OCI-LY7 (cell line): ENCODE measurements at regions not wholly inside any gene's neighbourhood (a gene's known extent, or its start where the extent isn't known, plus 50 kb on each side); places are given as distances from the start of the nearest gene placed in this dataset.

ENCODE experiments used
- BruUV-seq: library from RNA; stranded (reverse); fragments of 400-500 nt; replicated peaks from 2 replicates; lab custom pipeline; 2021; lab: Mats Ljungman, UMichigan
- CTCF ChIA-PET: fragments of 300-600 bp; sonication (Branson Sonifier 250); formaldehyde crosslinking; loops from one replicate; lab custom pipeline; 2022; ENCODE audit warnings: antibody characterized with exemption; ENCODE audit not compliant: unreplicated experiment; lab: Charles Lee
- POLR2A ChIA-PET: fragments of 300-600 bp; sonication (Branson Sonifier 250); formaldehyde crosslinking; loops from one replicate; lab custom pipeline; 2022; ENCODE audit warnings: antibody characterized with exemption; lab: Charles Lee
- DNase-seq: peaks from one replicate; pipeline ENCODE4 v3.0.0-alpha.2; 2015; ENCODE audit warnings: low spot score
- H2AFZ ChIP-seq: fragments of 200-600 bp; sonication (generic), shearing (Covaris generic); 2 replicates; pipeline ENCODE4 v1.6.1; 2014; ENCODE audit warnings: mild to moderate bottlenecking, antibody characterized with exemption, low read length, moderate library complexity
- H3K27ac ChIP-seq: fragments of 200-600 bp; sonication (generic); 2 replicates; pipeline ENCODE4 v1.5.1; 2014; ENCODE audit warnings: mixed run types, low read depth, mild to moderate bottlenecking, moderate library complexity, low read length, inconsistent platforms; ENCODE audit not compliant: poor library complexity, severe bottlenecking
- H3K36me3 ChIP-seq: fragments of 200-600 bp; sonication (generic); 2 replicates; pipeline ENCODE4 v1.6.1; 2014; ENCODE audit warnings: mild to moderate bottlenecking, antibody characterized with exemption, low read length, moderate library complexity, mixed read lengths; ENCODE audit not compliant: insufficient read depth
- H3K4me1 ChIP-seq: fragments of 200-600 bp; sonication (generic); 2 replicates; pipeline ENCODE4 v1.5.1; 2014; ENCODE audit warnings: mild to moderate bottlenecking, low read length; ENCODE audit not compliant: insufficient read depth, poor library complexity, severe bottlenecking
- H3K4me2 ChIP-seq: fragments of 200-600 bp; sonication (generic); 2 replicates; pipeline ENCODE4 v1.6.1; 2014; ENCODE audit warnings: mild to moderate bottlenecking, low read length
- H3K4me3 ChIP-seq: fragments of 200-600 bp; sonication (generic); 2 replicates; pipeline ENCODE4 v1.5.1; 2014; ENCODE audit warnings: mild to moderate bottlenecking, low read depth, low read length; ENCODE audit not compliant: poor library complexity, severe bottlenecking
- H3K79me2 ChIP-seq: fragments of 200-600 bp; sonication (generic); 2 replicates; pipeline ENCODE4 v1.6.1; 2016; ENCODE audit warnings: low read depth, mild to moderate bottlenecking, low read length, moderate library complexity, mixed read lengths; ENCODE audit not compliant: insufficient read depth
- H3K9me2 ChIP-seq: fragments of 200-600 bp; sonication (generic); 2 replicates; pipeline ENCODE4 v1.6.1; 2016; ENCODE audit warnings: mild to moderate bottlenecking, low read length, mixed read lengths; ENCODE audit not compliant: insufficient read depth
- H3K9me3 ChIP-seq: fragments of 200-600 bp; sonication (generic); 2 replicates; pipeline ENCODE4 v1.6.1; 2014; ENCODE audit warnings: mild to moderate bottlenecking, mixed run types, low read length, mixed read lengths
- H4K20me1 ChIP-seq: fragments of 200-600 bp; sonication (generic); 2 replicates; pipeline ENCODE4 v1.6.1; 2014; ENCODE audit warnings: mild to moderate bottlenecking, antibody characterized with exemption, low read length, moderate library complexity, mixed read lengths; ENCODE audit not compliant: insufficient read depth
- CTCF ChIP-seq: fragments of 200-600 bp; sonication (generic); conservative IDR thresholded peaks from 2 replicates; pipeline ENCODE4 v1.5.1; 2014; ENCODE audit warnings: mild to moderate bottlenecking, antibody characterized with exemption, low read length, moderate library complexity, mixed read lengths
- EZH2phosphoT487 ChIP-seq: fragments of 200-600 bp; sonication (generic); IDR thresholded peaks from 2 replicates; pipeline ENCODE4 v1.6.1; 2018; ENCODE audit warnings: low read depth, borderline replicate concordance, mild to moderate bottlenecking, mixed run types, antibody characterized with exemption, low read length, moderate library complexity, mixed read lengths
- intact Hi-C: fragments of 100-400 bp; cut with micrococcal nuclease; formaldehyde crosslinking; loops from one replicate; pipeline ENCODE4 v1.10.0; 2022; ENCODE audit not compliant: unreplicated experiment

GRCh38 chr9:27628311-27628710 is 55.0 kb upstream of the C9orf72 start:
- CTCF ChIA-PET = no interaction called here
- H3K4me3 ChIP-seq = no peak overlapping the region
- no peaks in the 10 kb centered on the region for H3K9me3 ChIP-seq
- TF ChIP-seq CTCF (no peak), EZH2phosphoT487 (no peak)
- H3K79me2 ChIP-seq = no peaks in the 10 kb centered on the region
- no peak overlapping the region for H3K4me2 ChIP-seq
- DNase-seq = no peak
- no peak overlapping the region for H3K27ac ChIP-seq
- no peaks in the 10 kb centered on the region for H3K4me1 ChIP-seq
- intact Hi-C loops = no loop called here
- no peak overlapping the region for H2AFZ ChIP-seq
- H4K20me1 ChIP-seq = no peaks in the 10 kb centered on the region
- no peaks in the 10 kb centered on the region for H3K36me3 ChIP-seq
- no TSS peak for BruUV-seq
- POLR2A ChIA-PET = interaction anchor here (0.7 kb wide), 2 partner anchors 11 to 25 kb away, joined by 3 read pairs; no protein-coding TSS in a partner anchor
- H3K9me2 ChIP-seq = no peaks in the 10 kb centered on the region

GRCh38 chr9:27629425-27629824 is 56.1 kb upstream of the C9orf72 start:
- Histone ChIP-seq H3K4me1 (no peaks in the 10 kb centered on the region), H3K4me2 (no peak overlapping the region), H3K36me3 (no peaks in the 10 kb centered on the region), H3K27ac (no peak overlapping the region), H3K9me3 (no peaks in the 10 kb centered on the region), H3K9me2 (no peaks in the 10 kb centered on the region), H3K79me2 (no peaks in the 10 kb centered on the region), H3K4me3 (no peak overlapping the region), H4K20me1 (no peaks in the 10 kb centered on the region), H2AFZ (no peak overlapping the region)
- POLR2A ChIA-PET = no interaction called here
- intact Hi-C loops = no loop called here
- CTCF ChIA-PET = no interaction called here
- TF ChIP-seq CTCF = no peak
- TF ChIP-seq EZH2phosphoT487 = no peak
- no peak for DNase-seq
- no TSS peak for BruUV-seq

- Histone ChIP-seq H3K9me3 (no peaks in the 10 kb centered on the region), H3K36me3 (no peaks in the 10 kb centered on the region), H3K4me3 (no peak overlapping the region), H2AFZ (no peak overlapping the region), H3K4me2 (no peak overlapping the region), H3K27ac (no peak overlapping the region), H3K4me1 (no peaks in the 10 kb centered on the region), H3K9me2 (no peaks in the 10 kb centered on the region), H3K79me2 (no peaks in the 10 kb centered on the region), H4K20me1 (no peaks in the 10 kb centered on the region)
- intact Hi-C loops = loop anchor here (10.0 kb wide), 1 partner anchor 297 kb away; no protein-coding TSS in a partner anchor
- ChIA-PET POLR2A (no interaction called here), CTCF (no interaction called here)
- BruUV-seq = no TSS peak
- no peak for TF ChIP-seq CTCF
- no peak for TF ChIP-seq EZH2phosphoT487
- no peak for DNase-seq
Measured at GRCh38 chr9:27632254-27632653, 59.0 kb upstream of the C9orf72 start.
